ENCODE measurements at regions not wholly inside any gene's neighbourhood (a gene's known extent, or its start where the extent isn't known, plus 50 kb on each side); places are given as distances from the start of the nearest gene placed in this dataset.

DNA sequence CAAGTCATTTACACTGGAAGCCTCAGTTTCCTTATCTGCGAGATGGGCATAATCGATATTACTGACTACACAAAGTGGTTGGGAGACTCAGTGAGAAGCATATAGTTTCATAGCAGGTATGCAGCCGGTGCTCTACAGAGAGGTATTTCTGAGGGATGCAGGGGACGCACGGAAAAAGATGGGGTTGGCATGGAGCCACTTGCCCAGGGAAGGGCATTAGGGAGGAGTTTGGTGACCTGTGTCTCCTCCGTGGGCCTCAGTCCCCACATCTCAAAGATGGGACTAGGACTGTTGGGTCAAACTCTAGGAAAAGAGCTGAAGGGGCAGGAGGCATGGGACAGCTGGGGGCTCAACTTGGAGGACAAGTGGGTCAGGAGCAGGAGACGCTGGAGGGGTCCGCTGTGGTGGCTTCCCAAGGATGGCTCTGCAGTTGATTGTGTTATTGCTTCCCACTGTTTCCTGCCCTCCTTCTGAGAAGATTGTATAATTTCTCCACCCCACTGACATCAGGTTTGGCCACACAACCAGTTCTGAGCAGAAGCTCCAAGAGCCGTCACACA is 158.6 kb upstream of the ALDH1B1 start:
- H3K4me3 Mint-ChIP-seq, result no peak overlapping the region
- H3K4me1 Mint-ChIP-seq, result peaks cover under 1% of the 10 kb centered on the region
- H3K9me3 Mint-ChIP-seq, result no peaks in the 10 kb centered on the region
- H3K27ac Mint-ChIP-seq, result no peak overlapping the region
- TF ChIP-seq, protein P1, sequence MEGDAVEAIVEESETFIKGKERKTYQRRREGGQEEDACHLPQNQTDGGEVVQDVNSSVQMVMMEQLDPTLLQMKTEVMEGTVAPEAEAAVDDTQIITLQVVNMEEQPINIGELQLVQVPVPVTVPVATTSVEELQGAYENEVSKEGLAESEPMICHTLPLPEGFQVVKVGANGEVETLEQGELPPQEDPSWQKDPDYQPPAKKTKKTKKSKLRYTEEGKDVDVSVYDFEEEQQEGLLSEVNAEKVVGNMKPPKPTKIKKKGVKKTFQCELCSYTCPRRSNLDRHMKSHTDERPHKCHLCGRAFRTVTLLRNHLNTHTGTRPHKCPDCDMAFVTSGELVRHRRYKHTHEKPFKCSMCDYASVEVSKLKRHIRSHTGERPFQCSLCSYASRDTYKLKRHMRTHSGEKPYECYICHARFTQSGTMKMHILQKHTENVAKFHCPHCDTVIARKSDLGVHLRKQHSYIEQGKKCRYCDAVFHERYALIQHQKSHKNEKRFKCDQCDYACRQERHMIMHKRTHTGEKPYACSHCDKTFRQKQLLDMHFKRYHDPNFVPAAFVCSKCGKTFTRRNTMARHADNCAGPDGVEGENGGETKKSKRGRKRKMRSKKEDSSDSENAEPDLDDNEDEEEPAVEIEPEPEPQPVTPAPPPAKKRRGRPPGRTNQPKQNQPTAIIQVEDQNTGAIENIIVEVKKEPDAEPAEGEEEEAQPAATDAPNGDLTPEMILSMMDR (IDR thresholded peaks at IDR 0.05; ENCODE audit: unreplicated experiment in 3 of 3), result no peak
- no peaks in the 10 kb centered on the region for H3K36me3 Mint-ChIP-seq (ENCODE audit: low read depth)
- H3K27me3 Mint-ChIP-seq (ENCODE audit: low read depth), result peaks cover 32% of the 10 kb centered on the region

DNA sequence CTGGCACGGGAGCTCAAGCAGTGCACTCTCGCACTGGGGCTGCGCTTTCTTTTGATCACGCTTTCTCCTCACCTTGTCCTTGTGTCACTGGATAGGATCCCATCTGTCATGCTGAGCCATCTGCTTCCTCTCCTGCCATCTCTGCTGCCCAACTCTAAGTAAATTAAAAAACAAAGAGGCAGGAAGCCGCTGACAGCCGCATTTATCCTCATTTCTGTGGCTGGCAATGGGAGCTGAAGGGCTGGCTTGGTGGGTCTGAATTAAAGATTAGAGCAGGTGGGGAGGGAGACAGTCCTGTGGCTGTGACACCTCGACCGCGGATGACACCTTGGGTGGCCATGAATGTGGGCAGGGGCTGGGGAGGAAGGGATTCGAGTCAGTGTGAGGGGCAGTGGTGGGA is 159.2 kb upstream of the ALDH1B1 start:
- Mint-ChIP-seq H3K27me3 (ENCODE audit: low read depth) (peaks cover 32% of the 10 kb centered on the region), H3K36me3 (ENCODE audit: low read depth) (no peaks in the 10 kb centered on the region), H3K9me3 (no peaks in the 10 kb centered on the region), H3K27ac (no peak overlapping the region), H3K4me1 (peaks cover 6% of the 10 kb centered on the region), H3K4me3 (no peak overlapping the region)
- TF ChIP-seq, protein P1 (IDR thresholded peaks at IDR 0.05; ENCODE audit: unreplicated experiment in 3 of 3), result no peak

DNA sequence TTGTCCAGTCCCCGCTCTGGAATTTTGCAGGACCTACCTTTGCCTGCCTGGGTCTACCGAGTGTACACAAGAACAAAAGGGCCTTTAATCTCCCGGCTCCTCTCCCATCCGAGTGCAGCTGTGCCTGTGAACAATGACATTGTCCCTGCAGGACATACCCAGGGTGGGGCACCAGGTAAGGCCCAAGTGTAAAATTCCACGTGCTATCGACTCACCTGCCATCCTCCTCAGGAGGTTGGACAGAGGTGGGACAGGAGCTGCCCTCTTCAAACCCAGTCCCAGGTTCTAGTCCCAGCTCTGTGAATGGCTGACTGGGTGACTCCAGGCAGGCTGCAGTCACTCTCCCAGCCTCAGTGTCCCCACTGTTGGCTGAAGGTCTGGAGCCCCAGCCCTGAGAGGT is 159.6 kb upstream of the ALDH1B1 start:
- Mint-ChIP-seq H3K36me3 (ENCODE audit: low read depth) (no peaks in the 10 kb centered on the region), H3K4me3 (no peak overlapping the region), H3K27ac (no peak overlapping the region), H3K4me1 (peaks cover 11% of the 10 kb centered on the region), H3K9me3 (no peaks in the 10 kb centered on the region), H3K27me3 (ENCODE audit: low read depth) (peaks cover 30% of the 10 kb centered on the region)
- TF ChIP-seq, protein P1 (IDR thresholded peaks at IDR 0.05; ENCODE audit: unreplicated experiment in 3 of 3), result no peak

DNA sequence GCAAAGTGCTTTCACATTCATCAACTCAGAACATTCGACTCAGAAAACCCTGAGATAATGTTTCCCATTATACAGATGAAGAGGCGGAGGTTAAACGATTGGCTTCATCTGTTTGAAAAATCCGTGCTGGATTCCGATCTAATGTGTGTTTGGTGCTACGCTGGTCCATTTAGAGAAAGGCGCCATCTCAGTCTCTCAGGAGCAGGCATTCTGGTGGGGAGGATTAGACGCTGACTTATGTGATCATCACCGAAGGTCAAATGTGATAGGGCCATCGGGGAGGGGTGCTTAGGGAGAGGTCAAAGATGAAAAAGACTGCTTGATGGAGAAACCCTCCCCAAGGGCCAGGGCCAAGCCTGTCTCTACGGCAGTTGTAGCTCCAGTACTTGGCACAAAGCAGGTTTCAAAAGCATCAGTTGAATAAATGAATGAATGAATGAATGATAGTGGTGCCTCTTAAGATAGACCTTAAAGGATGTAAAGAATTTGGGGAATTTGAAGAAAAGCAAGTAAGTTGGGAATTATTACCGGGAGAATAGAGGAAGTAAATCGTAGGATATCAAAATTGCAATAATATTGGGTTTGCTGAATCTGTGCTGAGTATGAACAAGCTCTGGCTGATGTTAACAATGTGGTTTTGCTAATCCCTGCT is 160.6 kb upstream of the SHB start:
- H3K4me3 Mint-ChIP-seq, result no peak overlapping the region
- TF ChIP-seq, protein P1 (IDR thresholded peaks at IDR 0.05; ENCODE audit: unreplicated experiment in 3 of 3), result no peak
- peaks cover 35% of the 10 kb centered on the region for H3K27me3 Mint-ChIP-seq (ENCODE audit: low read depth)
- no peak overlapping the region for H3K27ac Mint-ChIP-seq
- no peaks in the 10 kb centered on the region for H3K36me3 Mint-ChIP-seq (ENCODE audit: low read depth)
- peaks cover 27% of the 10 kb centered on the region for H3K4me1 Mint-ChIP-seq
- H3K9me3 Mint-ChIP-seq, result no peaks in the 10 kb centered on the region

DNA sequence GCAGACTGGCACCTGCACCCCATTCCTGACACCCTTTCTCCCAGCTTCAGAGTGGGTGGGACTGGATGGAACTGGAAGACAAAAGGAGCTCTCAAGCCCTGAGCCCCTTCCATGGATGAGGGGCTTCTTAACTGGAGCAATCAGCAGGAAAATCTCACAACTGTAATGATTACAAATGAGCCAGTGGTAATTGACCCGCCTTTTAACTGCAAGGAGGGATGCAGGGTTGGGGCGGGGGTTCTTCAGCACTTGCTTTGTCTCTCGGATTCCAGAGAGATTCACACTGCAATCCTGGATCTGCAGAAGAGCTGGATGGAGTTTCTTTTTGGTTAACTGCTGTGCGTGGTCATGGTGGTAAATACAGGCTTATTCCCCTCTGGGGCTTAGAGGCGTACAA is 160.1 kb upstream of the SHB start:
- Mint-ChIP-seq H3K27me3 (ENCODE audit: low read depth) (peaks cover 35% of the 10 kb centered on the region), H3K36me3 (ENCODE audit: low read depth) (no peaks in the 10 kb centered on the region), H3K27ac (peak overlapping the region in 1 of 3 experiments; percentile 29), H3K4me1 (peaks cover 27% of the 10 kb centered on the region), H3K4me3 (no peak overlapping the region), H3K9me3 (no peaks in the 10 kb centered on the region)
- TF ChIP-seq, protein P1 (IDR thresholded peaks at IDR 0.05; ENCODE audit: unreplicated experiment in 3 of 3), result no peak

Measured in nephron (organoid).